ENCODE measurements at regions not wholly inside any gene's neighbourhood (a gene's known extent, or its start where the extent isn't known, plus 50 kb on each side); places are given as distances from the start of the nearest gene placed in this dataset.
A peak's percentile ranks its signal among the peaks of the same experiment; 100 is the strongest.

DNA sequence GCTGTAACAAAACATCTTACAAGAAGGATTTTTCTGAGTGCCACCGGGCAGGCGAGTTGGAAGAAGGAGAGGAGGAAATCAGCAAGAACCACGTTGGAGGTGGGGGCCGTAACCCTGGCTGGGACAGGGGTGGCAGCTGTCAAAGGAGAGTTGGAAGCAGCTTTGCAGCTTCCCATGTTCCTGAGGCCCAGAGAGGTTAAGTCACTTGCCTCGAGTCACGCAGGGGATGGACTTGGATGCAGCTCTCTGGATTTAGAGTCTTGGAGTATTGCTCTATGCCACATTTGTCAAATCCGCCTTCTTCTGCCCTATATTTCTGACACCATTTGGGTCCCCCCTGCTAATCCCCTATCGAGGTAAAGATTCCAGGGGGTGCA is 83.0 kb upstream of the CIBAR2 start:
- no peaks in the 10 kb centered on the region for H3K36me3 ChIP-seq (ENCODE audit: control insufficient read depth, insufficient read depth, low read length)
- H3K27ac ChIP-seq (ENCODE audit: low read depth, low read length): peak overlapping the region; percentile 76
- H3K4me1 ChIP-seq (ENCODE audit: control insufficient read depth, insufficient read depth, low read length): peaks cover 45% of the 10 kb centered on the region
- H3K27me3 ChIP-seq (ENCODE audit: control insufficient read depth, insufficient read depth, low read length): no peaks in the 10 kb centered on the region
- no peak overlapping the region for H3K4me3 ChIP-seq (ENCODE audit: low read length)
- no peak overlapping the region for H3K9ac ChIP-seq (ENCODE audit: low read length)

DNA sequence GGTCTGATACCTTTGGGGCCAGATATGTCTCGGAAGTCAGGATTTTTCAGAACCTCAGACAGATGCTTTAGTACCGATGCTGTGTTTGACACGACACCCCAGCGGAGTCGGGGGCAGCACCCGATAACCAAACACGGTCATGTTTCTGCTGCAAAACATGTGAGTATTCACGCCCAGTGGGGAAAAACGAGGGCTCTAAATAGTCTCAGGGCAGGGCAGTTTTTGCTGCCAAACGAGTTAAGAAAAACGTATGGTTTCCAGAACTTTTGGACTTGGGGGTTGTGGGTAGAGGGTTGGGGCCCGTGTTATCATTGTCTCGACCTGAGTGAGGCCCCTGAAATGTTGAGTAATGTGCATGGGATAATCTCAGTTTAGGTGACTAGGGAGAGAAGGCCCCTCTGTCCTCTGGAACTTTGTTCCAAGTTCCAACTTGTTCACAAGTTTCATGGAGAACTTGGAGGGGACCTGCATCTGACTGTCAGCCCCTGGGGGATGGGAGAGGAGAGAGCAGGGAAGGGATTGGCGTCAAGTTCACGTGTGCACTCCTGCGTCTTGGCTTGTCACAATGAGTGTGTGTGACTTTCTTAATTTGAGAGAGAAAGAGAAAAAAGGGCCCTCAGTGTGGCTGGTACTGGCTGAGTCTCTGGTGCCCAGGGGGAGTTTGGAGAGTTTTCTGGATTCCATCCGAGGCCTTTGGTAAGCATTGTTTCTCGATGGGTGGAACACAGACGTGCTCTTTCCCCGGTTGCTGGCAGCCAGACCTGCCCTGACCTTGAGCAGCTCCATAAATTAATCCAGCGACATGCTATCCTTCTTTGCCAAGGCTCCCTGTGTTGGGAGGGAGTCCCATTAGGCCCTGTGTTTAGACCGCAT is 83.9 kb upstream of the CIBAR2 start:
- Histone ChIP-seq H3K27me3 (ENCODE audit: control insufficient read depth, insufficient read depth, low read length) (no peaks in the 10 kb centered on the region), H3K4me1 (ENCODE audit: control insufficient read depth, insufficient read depth, low read length) (peaks cover 48% of the 10 kb centered on the region), H3K27ac (ENCODE audit: low read depth, low read length) (peak overlapping the region; percentile 76), H3K36me3 (ENCODE audit: control insufficient read depth, insufficient read depth, low read length) (no peaks in the 10 kb centered on the region), H3K4me3 (ENCODE audit: low read length) (no peak overlapping the region), H3K9ac (ENCODE audit: low read length) (no peak overlapping the region)

DNA sequence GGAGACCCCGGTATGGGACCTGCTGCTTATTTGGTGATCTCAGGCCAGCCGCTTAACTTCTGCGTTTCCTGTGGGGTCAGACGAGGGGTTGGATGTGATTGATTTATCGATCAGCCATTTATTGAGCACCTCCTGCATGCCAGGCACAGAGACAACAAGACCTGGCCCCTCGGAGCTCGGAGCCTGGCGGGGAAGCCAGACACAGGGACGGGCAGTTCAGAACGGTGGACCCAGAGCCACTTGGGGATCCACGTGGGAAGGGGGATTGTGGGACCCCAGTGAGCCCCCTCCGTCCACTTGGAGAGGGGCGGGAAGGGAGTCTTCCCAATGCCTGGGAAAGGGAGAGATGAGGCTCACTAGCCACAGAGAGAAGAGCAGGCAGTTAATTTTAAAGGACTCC is 84.7 kb upstream of the CIBAR2 start:
- peaks cover 54% of the 10 kb centered on the region for H3K4me1 ChIP-seq (ENCODE audit: control insufficient read depth, insufficient read depth, low read length)
- no peaks in the 10 kb centered on the region for H3K27me3 ChIP-seq (ENCODE audit: control insufficient read depth, insufficient read depth, low read length)
- H3K27ac ChIP-seq (ENCODE audit: low read depth, low read length): peak overlapping the region; percentile 76
- H3K9ac ChIP-seq (ENCODE audit: low read length): no peak overlapping the region
- no peak overlapping the region for H3K4me3 ChIP-seq (ENCODE audit: low read length)
- no peaks in the 10 kb centered on the region for H3K36me3 ChIP-seq (ENCODE audit: control insufficient read depth, insufficient read depth, low read length)

DNA sequence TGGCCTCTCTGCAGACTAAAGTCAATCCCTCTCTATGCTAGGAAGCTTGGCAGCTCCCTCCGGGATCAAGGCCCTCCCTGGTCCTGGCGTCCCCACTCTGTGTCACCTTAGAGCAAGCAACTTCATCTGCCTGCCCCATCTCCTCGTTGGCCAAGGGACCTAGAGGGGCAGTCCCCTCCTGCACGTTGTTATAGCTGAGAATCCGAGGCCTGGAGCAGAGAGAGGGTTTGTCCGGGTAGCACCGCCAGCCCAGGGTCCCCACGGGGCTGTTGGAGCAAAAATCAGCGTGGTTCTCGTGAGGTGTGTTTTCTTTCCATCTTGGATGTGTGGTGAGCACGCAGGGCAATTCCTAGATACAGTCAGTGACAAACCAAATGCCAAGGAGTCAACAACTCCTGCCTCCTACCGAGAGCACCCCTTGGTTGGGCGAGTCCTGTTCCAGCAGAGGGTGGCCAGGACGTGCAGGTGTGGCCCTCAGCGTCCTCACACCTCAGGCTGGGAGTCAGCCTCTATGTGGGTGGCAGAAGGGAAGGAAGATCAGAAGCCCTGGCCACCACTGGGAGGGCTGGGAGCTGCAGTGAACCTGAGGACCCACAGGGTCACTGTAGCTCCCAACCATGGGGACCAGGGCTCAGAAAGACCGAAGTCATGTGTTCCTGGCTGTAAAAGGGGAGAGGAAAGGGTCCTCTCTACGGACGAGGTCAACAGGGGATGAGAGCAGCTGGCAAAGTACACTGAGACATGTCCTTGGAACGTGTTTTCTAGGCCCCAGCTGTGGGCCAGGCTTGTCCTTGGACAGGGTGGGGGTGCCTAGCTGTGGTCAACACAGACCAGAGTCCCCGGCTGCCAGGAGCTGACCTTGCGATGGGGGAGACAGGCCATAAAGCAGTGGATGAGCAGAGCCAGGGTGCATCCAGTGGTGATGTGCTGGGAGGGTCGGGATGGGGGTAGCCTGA is 85.6 kb upstream of the CIBAR2 start:
- Histone ChIP-seq H3K27me3 (ENCODE audit: control insufficient read depth, insufficient read depth, low read length) (no peaks in the 10 kb centered on the region), H3K9ac (ENCODE audit: low read length) (no peak overlapping the region), H3K4me3 (ENCODE audit: low read length) (no peak overlapping the region), H3K27ac (ENCODE audit: low read depth, low read length) (peak overlapping the region; percentile 76), H3K36me3 (ENCODE audit: control insufficient read depth, insufficient read depth, low read length) (no peaks in the 10 kb centered on the region), H3K4me1 (ENCODE audit: control insufficient read depth, insufficient read depth, low read length) (peaks cover 58% of the 10 kb centered on the region)

DNA sequence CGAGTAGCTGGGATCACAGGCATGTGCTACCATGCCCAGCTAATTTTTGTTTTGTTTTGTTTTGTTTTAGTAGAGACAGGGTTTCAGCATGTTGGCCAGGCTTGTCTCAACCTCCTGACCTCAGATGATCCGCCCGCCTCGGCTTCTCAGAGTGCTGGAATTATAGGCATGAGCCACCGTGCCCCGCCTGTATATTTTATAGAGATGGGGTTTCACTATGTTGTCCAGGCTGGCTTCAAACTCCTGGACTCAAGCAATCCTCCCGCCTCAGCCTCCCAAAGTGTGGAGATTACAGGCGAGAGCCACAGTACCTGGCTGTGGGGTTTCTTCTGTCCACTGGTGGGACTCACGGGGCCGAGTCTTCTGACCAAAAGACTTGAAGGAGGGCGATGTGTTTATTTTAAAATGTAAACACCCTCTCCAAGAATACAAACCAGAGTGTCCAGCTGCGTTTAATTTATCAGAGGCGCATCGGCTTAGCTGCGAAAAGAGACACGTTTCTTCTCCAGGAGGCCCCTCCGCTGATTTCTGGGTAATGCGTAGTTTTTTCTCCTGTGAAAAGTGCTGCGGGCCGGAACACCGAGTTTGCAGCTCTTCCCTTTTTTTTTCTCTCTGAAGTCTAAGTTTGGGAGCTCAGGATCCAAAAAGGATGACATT is 86.9 kb upstream of the CIBAR2 start:
- H3K9ac ChIP-seq (ENCODE audit: low read length): no peak overlapping the region
- H3K4me3 ChIP-seq (ENCODE audit: low read length): no peak overlapping the region
- H3K27ac ChIP-seq (ENCODE audit: low read depth, low read length): no peak overlapping the region
- H3K4me1 ChIP-seq (ENCODE audit: control insufficient read depth, insufficient read depth, low read length): peaks cover 69% of the 10 kb centered on the region
- H3K27me3 ChIP-seq (ENCODE audit: control insufficient read depth, insufficient read depth, low read length): no peaks in the 10 kb centered on the region
- H3K36me3 ChIP-seq (ENCODE audit: control insufficient read depth, insufficient read depth, low read length): no peaks in the 10 kb centered on the region

DNA sequence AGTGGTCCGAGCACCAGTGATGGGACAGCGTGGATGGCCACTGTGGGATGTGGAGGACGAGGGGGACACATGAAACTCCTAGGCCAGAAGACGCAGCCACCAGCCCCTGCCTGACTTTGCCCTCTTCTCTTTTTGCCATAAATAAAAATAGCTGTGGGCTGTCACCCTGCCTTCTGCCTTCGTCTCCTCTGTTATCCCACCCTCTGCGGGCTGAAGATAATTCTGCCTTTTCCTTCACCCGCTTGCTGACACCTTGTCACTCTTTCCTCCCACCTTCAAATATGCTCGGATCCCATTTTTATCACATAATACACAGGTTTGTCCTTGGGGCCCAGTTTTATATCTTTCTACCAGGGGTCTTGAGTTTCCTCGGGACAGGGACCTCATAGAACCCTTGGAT is 87.6 kb upstream of the CIBAR2 start:
- peaks cover 69% of the 10 kb centered on the region for H3K4me1 ChIP-seq (ENCODE audit: control insufficient read depth, insufficient read depth, low read length)
- H3K9ac ChIP-seq (ENCODE audit: low read length): no peak overlapping the region
- H3K36me3 ChIP-seq (ENCODE audit: control insufficient read depth, insufficient read depth, low read length): no peaks in the 10 kb centered on the region
- H3K27me3 ChIP-seq (ENCODE audit: control insufficient read depth, insufficient read depth, low read length): no peaks in the 10 kb centered on the region
- H3K4me3 ChIP-seq (ENCODE audit: low read length): no peak overlapping the region
- no peak overlapping the region for H3K27ac ChIP-seq (ENCODE audit: low read depth, low read length)

DNA sequence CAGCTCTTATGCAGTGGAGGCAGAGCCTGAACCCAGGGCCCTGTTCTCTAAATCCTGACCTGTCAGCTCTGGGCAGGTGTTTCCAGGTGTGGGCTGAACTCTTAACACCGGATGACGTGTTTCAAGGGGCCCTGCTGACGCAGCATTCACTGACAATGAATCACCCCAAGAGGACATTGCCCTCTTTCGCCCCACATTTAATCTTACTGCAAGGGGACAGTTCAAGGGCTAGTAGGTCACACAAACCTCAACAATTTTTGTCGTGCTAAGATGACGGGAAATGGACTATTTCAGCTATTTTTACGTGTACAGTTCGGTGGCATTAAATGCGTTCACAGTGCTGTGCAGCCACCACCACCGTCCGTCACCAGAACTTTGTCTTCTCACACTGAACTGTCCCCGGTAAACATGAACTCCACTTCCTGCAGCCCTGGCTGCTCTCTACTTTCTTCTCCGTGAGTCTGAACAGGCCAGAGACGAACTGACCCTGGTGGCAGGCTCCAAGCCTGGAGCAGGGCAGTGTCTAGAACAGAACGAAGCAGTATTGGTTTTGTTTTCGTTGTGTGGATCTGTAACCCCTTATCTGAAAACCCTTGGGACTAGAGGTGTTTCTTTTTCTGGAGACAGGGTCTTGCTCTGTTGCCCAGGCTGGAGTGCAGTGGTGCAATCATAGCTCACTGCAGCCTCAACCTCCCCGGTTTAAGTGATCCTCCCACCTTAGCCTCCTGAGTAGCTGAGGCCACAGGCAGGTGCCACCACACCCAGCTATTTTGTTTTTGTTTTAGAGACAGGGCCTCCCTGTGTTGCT is 88.4 kb upstream of the CIBAR2 start:
- Histone ChIP-seq H3K27ac (ENCODE audit: low read depth, low read length) (no peak overlapping the region), H3K4me3 (ENCODE audit: low read length) (no peak overlapping the region), H3K4me1 (ENCODE audit: control insufficient read depth, insufficient read depth, low read length) (peaks cover 68% of the 10 kb centered on the region), H3K9ac (ENCODE audit: low read length) (no peak overlapping the region), H3K27me3 (ENCODE audit: control insufficient read depth, insufficient read depth, low read length) (no peaks in the 10 kb centered on the region), H3K36me3 (ENCODE audit: control insufficient read depth, insufficient read depth, low read length) (no peaks in the 10 kb centered on the region)

DNA sequence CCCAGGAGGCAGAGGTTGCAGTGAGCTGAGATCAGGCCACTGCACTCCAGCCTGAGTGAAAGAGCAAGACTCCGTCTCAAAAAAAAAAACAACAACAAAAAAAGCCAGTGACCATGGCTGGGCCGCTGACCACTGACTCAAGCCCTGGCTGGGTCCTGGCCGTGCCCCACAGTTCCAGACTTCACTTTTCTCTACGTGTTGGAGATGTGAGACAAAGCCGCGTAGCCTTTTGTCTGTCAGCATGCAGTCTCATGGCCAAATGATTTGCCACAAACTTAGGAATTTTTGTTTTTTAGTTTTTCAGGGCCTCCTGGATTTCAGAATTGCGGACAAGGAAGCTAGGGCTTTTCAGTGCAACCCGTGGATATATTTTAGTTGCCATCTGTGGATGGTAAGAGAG is 89.3 kb upstream of the CIBAR2 start:
- no peaks in the 10 kb centered on the region for H3K36me3 ChIP-seq (ENCODE audit: control insufficient read depth, insufficient read depth, low read length)
- no peak overlapping the region for H3K9ac ChIP-seq (ENCODE audit: low read length)
- no peak overlapping the region for H3K27ac ChIP-seq (ENCODE audit: low read depth, low read length)
- no peaks in the 10 kb centered on the region for H3K27me3 ChIP-seq (ENCODE audit: control insufficient read depth, insufficient read depth, low read length)
- H3K4me1 ChIP-seq (ENCODE audit: control insufficient read depth, insufficient read depth, low read length): peaks cover 67% of the 10 kb centered on the region
- H3K4me3 ChIP-seq (ENCODE audit: low read length): no peak overlapping the region

DNA sequence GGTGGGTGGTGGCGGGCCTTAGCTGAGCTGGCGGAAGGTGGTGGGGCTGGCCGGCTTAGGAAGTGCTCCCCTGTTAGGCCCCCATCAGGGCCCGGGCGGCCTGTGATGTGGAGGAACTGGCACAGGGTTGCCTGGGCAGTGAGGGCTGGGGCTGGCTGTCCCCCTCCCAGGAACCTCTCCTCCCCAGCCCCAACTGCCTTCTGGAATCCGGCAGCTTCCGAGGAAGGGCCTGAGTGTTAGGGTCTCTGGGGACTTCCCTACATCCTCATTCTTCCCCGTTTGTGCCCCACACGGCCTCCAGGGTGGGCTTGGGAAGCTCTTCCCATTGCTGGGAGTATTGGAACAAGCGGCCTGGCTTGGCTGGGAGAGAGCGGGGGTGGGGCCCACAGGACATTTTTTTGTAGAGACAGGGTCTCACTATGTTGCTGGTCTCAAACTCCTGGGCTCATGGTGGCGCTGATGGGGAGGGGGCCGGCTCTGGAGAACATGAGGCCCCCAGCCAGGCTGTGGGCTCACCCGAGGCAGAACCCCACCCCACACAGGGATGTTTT is 89.9 kb upstream of the CIBAR2 start:
- H3K9ac ChIP-seq (ENCODE audit: low read length): no peak overlapping the region
- H3K27me3 ChIP-seq (ENCODE audit: control insufficient read depth, insufficient read depth, low read length): no peaks in the 10 kb centered on the region
- H3K27ac ChIP-seq (ENCODE audit: low read depth, low read length): peak overlapping the region; percentile 68
- peaks cover 64% of the 10 kb centered on the region for H3K4me1 ChIP-seq (ENCODE audit: control insufficient read depth, insufficient read depth, low read length)
- H3K4me3 ChIP-seq (ENCODE audit: low read length): no peak overlapping the region
- H3K36me3 ChIP-seq (ENCODE audit: control insufficient read depth, insufficient read depth, low read length): no peaks in the 10 kb centered on the region

DNA sequence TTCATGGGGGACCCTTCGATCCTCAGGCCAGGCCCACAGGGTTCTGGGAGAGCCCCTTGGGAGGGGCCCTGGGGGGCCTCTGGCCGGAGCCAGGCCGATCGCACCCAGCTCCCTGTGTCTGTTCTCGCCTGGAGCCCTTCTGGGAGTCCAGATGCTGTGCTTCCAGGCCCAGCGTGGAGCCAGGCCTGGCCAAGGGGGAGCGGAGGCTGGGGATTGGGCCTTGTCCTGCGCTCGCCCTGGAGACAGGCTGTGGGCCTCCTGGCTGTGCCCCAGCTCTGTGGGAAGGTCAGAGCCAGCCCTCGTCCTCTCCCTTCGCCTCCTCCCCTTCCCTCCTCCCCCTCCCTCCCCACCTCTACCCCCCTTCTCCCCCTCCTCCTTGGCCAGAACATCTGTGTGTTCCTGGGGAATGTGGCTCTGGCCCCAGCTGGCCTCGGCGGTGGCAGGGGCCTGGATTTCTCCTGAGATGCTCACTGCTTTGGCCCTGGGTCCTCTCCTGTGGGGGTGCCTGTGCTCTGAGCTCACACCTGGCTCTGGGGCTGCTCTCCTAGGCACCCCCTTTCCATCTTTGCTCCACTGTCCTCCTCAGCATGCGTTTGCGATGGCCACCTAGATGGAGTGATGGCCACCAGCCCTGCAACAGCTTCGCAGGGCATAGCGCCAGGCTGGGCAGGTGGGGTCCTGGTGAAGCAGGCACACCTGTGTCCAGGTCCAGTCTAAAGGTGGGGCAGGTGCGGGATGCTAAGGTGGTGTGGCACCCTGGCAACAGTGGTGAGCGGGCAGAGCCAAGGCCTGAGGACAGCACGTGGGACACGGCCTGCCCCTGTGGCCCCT is 90.6 kb upstream of the CIBAR2 start:
- Histone ChIP-seq H3K9ac (ENCODE audit: low read length) (no peak overlapping the region), H3K27ac (ENCODE audit: low read depth, low read length) (peak overlapping the region; percentile 68), H3K27me3 (ENCODE audit: control insufficient read depth, insufficient read depth, low read length) (no peaks in the 10 kb centered on the region), H3K4me1 (ENCODE audit: control insufficient read depth, insufficient read depth, low read length) (peaks cover 59% of the 10 kb centered on the region), H3K36me3 (ENCODE audit: control insufficient read depth, insufficient read depth, low read length) (no peaks in the 10 kb centered on the region), H3K4me3 (ENCODE audit: low read length) (peak overlapping the region; percentile 18)

DNA sequence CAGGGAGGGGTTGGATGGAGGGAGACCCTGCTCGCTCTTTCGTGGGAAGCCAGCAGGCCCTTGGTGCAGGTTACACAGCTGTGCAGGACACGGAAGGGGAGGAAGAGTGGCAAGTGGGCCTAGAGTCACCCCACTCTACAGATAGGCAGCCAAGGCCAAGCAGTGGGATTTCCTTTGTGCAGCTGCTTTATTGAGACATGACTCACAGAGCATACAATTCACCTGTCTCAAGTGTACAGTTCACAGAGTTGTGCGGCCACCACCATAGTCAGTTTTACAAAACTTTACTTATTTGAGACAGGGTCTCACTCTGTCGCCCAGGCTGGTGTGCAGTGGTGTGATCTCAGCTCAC is 91.2 kb upstream of the CIBAR2 start:
- H3K9ac ChIP-seq (ENCODE audit: low read length): no peak overlapping the region
- H3K27ac ChIP-seq (ENCODE audit: low read depth, low read length): peak overlapping the region; percentile 54
- H3K36me3 ChIP-seq (ENCODE audit: control insufficient read depth, insufficient read depth, low read length): no peaks in the 10 kb centered on the region
- H3K4me3 ChIP-seq (ENCODE audit: low read length): no peak overlapping the region
- no peaks in the 10 kb centered on the region for H3K27me3 ChIP-seq (ENCODE audit: control insufficient read depth, insufficient read depth, low read length)
- peaks cover 54% of the 10 kb centered on the region for H3K4me1 ChIP-seq (ENCODE audit: control insufficient read depth, insufficient read depth, low read length)
